ENCODE measurements at regions not wholly inside any gene's neighbourhood (a gene's known extent, or its start where the extent isn't known, plus 50 kb on each side); places are given as distances from the start of the nearest gene placed in this dataset.

- TF ChIP-seq CTCF (IDR thresholded peaks at IDR 0.05; ENCODE audit: low read depth, low read length, missing input control), result no peak
- no peak for TF ChIP-seq TAF1 (conservative IDR thresholded peaks at IDR 0.05)
- no peak for TF ChIP-seq RXRA (IDR thresholded peaks at IDR 0.05)
- no peak for TF ChIP-seq JUND (IDR thresholded peaks at IDR 0.05)
- TF ChIP-seq MAX (IDR thresholded peaks at IDR 0.05), result no peak
Observed at GRCh38 chr5:168110870-168111832, 180.3 kb upstream of the WWC1 start.

Data from liver (tissue), 3 donors.